NT2/D1 (cell line): ENCODE measurements at regions not wholly inside any gene's neighbourhood (a gene's known extent, or its start where the extent isn't known, plus 50 kb on each side); places are given as distances from the start of the nearest gene placed in this dataset.

Experiments used
- SUZ12 ChIP-seq: IDR thresholded peaks from 2 replicates; pipeline ENCODE4 v1.6.1; 2011; ENCODE audit not compliant: insufficient read length, insufficient read depth; ENCODE audit errors: extremely low read depth
- ZNF274 ChIP-seq: IDR thresholded peaks from 2 replicates; pipeline ENCODE4 v1.6.1; 2011; ENCODE audit warnings: mild to moderate bottlenecking, low read depth, low read length

GRCh38 chr10:117651121-117651520 is 108.6 kb downstream of the EMX2 start:
- TF ChIP-seq ZNF274 (no peak), SUZ12 (no peak)
